HepG2 (cell line): ENCODE measurements at regions not wholly inside any gene's neighbourhood (a gene's known extent, or its start where the extent isn't known, plus 50 kb on each side); places are given as distances from the start of the nearest gene placed in this dataset.
A peak's percentile ranks its signal among the peaks of the same experiment; 100 is the strongest.

Experiments used
- ATAC-seq: fragments of 200-7000 bp; cut with Tn5 transposase; 3 replicates; pipeline ENCODE4 v1.9.1; 2020; ENCODE audit warnings: mild to moderate bottlenecking, moderate library complexity
- BruUV-seq: library from RNA; stranded (reverse); fragments of 400-500 nt; replicated peaks from 2 replicates; lab custom pipeline; 2021; lab: Mats Ljungman, UMichigan
- CTCF ChIA-PET: fragments of 300-600 bp; formaldehyde crosslinking; extraction: SDS; loops from one replicate; lab custom pipeline; 2021; ENCODE audit warnings: low total read pairs, inconsistent platforms, low intra/inter-chr PET ratio; lab: Yijun Ruan, JAX
- POLR2A ChIA-PET: fragments of 350-600 bp; sonication (Branson Sonifier 250); formaldehyde crosslinking; loops from one replicate; lab custom pipeline; 2020; ENCODE audit warnings: antibody characterized with exemption, inconsistent platforms; lab: Yijun Ruan, JAX
- DNase-seq: peaks from one replicate; pipeline ENCODE4 v3.0.0-alpha.2; 2015; ENCODE audit warnings: low spot score
- FAIRE-seq: peaks from 3 replicates; lab custom pipeline; 2011; peaks lifted over from hg19 to GRCh38; lab: Jason Lieb, UNC
- H2AFZ ChIP-seq: one replicate; pipeline ENCODE4 v1.6.1; 2011; ENCODE audit warnings: low read length, inconsistent platforms
- H3K27ac ChIP-seq: fragments of 300-600 bp; 3 replicates; pipeline ENCODE4 v1.8.0; 2011; ENCODE audit warnings: mixed run types, mild to moderate bottlenecking, mixed read lengths, low read length, inconsistent platforms; ENCODE audit not compliant: insufficient read depth; ENCODE audit errors: extremely low read length
- H3K27me3 ChIP-seq, 2 experiments: fragments of 200-600 bp in 1 of 2; 2 replicates in 1 of 2; 3 replicates in 1 of 2; pipeline versions ENCODE4 v1.6.0 to v1.8.0; 2011; ENCODE audit warnings: low read length in 2 of 2, mild to moderate bottlenecking in 2 of 2, moderate library complexity in 2 of 2, inconsistent platforms in 1 of 2; ENCODE audit not compliant: insufficient read depth in 2 of 2, control insufficient read depth in 1 of 2
- H3K36me3 ChIP-seq, 2 experiments: fragments of 200-600 bp in 1 of 2; replicated peaks in 1 of 2; 2 replicates in 1 of 2; 3 replicates in 1 of 2; pipeline versions ENCODE4 v1.5.1 to v1.8.0; 2011; ENCODE audit warnings: low read length in 2 of 2, inconsistent platforms in 1 of 2; ENCODE audit not compliant: insufficient read depth in 2 of 2, control insufficient read depth in 1 of 2
- H3K4me1 ChIP-seq: 2 replicates; pipeline ENCODE4 v1.5.1; 2012; ENCODE audit warnings: low read length, inconsistent platforms; ENCODE audit not compliant: insufficient read depth
- H3K4me2 ChIP-seq: 2 replicates; pipeline ENCODE4 v1.6.0; 2011; ENCODE audit warnings: low read depth, low read length, inconsistent platforms
- H3K4me3 ChIP-seq, 3 experiments: fragments of 200-600 bp in 1 of 3; sonication (generic), shearing (Covaris generic) in 1 of 3; replicated peaks in 1 of 3; 2 replicates each; pipeline ENCODE4 v1.5.1; 2011 to 2016; ENCODE audit warnings: low read length in 3 of 3, inconsistent platforms in 2 of 3, low read depth in 2 of 3, mild to moderate bottlenecking in 2 of 3, control low read depth in 1 of 3, mixed read lengths in 1 of 3; ENCODE audit not compliant: insufficient read depth in 1 of 3
- H3K79me2 ChIP-seq: one replicate; pipeline ENCODE4 v1.6.1; 2011; ENCODE audit warnings: low read length, inconsistent platforms; ENCODE audit not compliant: insufficient read depth
- H3K9ac ChIP-seq: 2 replicates; pipeline ENCODE4 v1.6.0; 2011; ENCODE audit warnings: mild to moderate bottlenecking, low read depth, low read length, inconsistent platforms; ENCODE audit not compliant: insufficient read depth
- H3K9me3 ChIP-seq: 2 replicates; pipeline ENCODE4 v1.5.1; 2012; ENCODE audit warnings: mild to moderate bottlenecking, low read length
- H4K20me1 ChIP-seq: 2 replicates; pipeline ENCODE4 v1.6.0; 2011; ENCODE audit warnings: inconsistent platforms, mild to moderate bottlenecking, low read length, moderate library complexity; ENCODE audit not compliant: insufficient read depth
- CEBPB ChIP-seq: IDR thresholded peaks from 2 replicates; pipeline ENCODE4 v1.6.1; 2011; ENCODE audit warnings: low read depth, low read length, improper control_type of control experiment, borderline replicate concordance
- HOXD1 ChIP-seq: sonication (generic); formaldehyde crosslinking; IDR thresholded peaks from 2 replicates; pipeline ENCODE4 v1.5.0; 2020; ENCODE audit warnings: missing genetic modification reagents
- NR2F2 ChIP-seq: IDR thresholded peaks from 2 replicates; pipeline ENCODE4 v1.6.1; 2012; ENCODE audit warnings: low read depth, inconsistent platforms, borderline replicate concordance
- PHF8 ChIP-seq: sonication (generic); formaldehyde crosslinking; IDR thresholded peaks from 2 replicates; pipeline ENCODE4 v1.5.0; 2020; ENCODE audit warnings: missing genetic modification reagents
- SNAI1 ChIP-seq: sonication (generic); formaldehyde crosslinking; IDR thresholded peaks from 2 replicates; pipeline ENCODE4 v1.5.0; 2020; ENCODE audit warnings: mild to moderate bottlenecking, missing genetic modification reagents, borderline replicate concordance
- WGBS: methylation state at CpG from one replicate; pipeline ENCODE4 v1.1.6; 2017; ENCODE audit warnings: low lambda C conversion rate; 5-methylcytosine and 5-hydroxymethylcytosine counted together
- in situ Hi-C: cut with HindIII; loops from 2 replicates; pipeline ENCODE4 v1.10.0; 2017; ENCODE audit warnings: low pct_unique_long_range_greater_than_20kb; ENCODE audit not compliant: extremely low pct_ligation_motif_present
- intact Hi-C: fragments of 100-400 bp; cut with micrococcal nuclease; formaldehyde crosslinking; loops from one replicate; pipeline ENCODE4 v1.10.0; 2022; ENCODE audit not compliant: unreplicated experiment
- TF ChIP-seq, protein P1 (sequence below): sonication (generic); formaldehyde crosslinking; IDR thresholded peaks from 2 replicates; pipeline ENCODE4 v1.4.0; 2020; ENCODE audit warnings: missing genetic modification reagents, borderline replicate concordance
- TF ChIP-seq, protein P2 (sequence below): sonication (generic); formaldehyde crosslinking; IDR thresholded peaks from 2 replicates; pipeline ENCODE4 v1.8.1; 2022; ENCODE audit warnings: low read depth, mild to moderate bottlenecking, missing genetic modification reagents
- TF ChIP-seq, protein P3 (sequence below): sonication (generic); formaldehyde crosslinking; IDR thresholded peaks from 2 replicates; pipeline ENCODE4 v1.5.0; 2020; ENCODE audit warnings: missing genetic modification reagents
- TF ChIP-seq, protein P4 (sequence below): sonication (generic); formaldehyde crosslinking; IDR thresholded peaks from 2 replicates; pipeline ENCODE4 v1.8.0; 2022; ENCODE audit warnings: missing genetic modification reagents, mild to moderate bottlenecking, borderline replicate concordance

DNA sequence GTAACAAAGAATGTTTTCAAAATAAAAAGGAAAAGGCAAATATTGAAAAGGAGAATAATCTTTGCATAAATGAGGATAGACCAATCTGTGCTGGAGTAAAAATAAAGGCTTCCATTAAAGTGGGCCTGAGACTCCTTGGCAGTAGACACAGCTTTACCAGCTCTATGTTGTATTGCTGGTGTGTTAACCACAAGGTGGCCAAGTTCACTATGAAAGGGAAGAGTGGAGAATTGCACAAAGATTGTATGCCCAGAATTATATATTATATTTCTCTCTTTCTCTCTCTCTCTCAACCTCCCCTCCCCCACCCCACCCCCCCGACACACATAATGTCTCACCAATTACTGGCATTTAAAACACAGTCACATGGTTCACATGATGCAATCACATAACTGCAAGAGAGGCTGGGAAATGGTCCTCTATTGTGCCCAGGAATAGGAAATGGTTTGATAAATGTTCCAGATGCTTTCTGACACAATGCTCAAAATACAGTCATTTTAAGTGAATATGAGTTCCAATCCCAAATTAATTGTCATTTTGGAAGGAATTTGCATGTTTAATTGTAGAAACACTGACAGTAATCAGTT is 222.6 kb upstream of the SYT1 start (continued):
- TF ChIP-seq, protein P1, sequence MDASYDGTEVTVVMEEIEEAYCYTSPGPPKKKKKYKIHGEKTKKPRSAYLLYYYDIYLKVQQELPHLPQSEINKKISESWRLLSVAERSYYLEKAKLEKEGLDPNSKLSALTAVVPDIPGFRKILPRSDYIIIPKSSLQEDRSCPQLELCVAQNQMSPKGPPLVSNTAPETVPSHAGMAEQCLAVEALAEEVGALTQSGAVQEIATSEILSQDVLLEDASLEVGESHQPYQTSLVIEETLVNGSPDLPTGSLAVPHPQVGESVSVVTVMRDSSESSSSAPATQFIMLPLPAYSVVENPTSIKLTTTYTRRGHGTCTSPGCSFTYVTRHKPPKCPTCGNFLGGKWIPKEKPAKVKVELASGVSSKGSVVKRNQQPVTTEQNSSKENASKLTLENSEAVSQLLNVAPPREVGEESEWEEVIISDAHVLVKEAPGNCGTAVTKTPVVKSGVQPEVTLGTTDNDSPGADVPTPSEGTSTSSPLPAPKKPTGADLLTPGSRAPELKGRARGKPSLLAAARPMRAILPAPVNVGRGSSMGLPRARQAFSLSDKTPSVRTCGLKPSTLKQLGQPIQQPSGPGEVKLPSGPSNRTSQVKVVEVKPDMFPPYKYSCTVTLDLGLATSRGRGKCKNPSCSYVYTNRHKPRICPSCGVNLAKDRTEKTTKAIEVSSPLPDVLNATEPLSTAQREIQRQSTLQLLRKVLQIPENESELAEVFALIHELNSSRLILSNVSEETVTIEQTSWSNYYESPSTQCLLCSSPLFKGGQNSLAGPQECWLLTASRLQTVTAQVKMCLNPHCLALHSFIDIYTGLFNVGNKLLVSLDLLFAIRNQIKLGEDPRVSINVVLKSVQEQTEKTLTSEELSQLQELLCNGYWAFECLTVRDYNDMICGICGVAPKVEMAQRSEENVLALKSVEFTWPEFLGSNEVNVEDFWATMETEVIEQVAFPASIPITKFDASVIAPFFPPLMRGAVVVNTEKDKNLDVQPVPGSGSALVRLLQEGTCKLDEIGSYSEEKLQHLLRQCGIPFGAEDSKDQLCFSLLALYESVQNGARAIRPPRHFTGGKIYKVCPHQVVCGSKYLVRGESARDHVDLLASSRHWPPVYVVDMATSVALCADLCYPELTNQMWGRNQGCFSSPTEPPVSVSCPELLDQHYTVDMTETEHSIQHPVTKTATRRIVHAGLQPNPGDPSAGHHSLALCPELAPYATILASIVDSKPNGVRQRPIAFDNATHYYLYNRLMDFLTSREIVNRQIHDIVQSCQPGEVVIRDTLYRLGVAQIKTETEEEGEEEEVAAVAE (CRISPR knock-in tag), result no peak

- ChIA-PET CTCF (no interaction called here), POLR2A (no interaction called here)
- Histone ChIP-seq H3K4me2 (no peak overlapping the region), H2AFZ (no peak overlapping the region), H4K20me1 (no peaks in the 10 kb centered on the region), H3K79me2 (no peaks in the 10 kb centered on the region), H3K36me3 (no peaks in the 10 kb centered on the region), H3K9ac (no peak overlapping the region), H3K27me3 (no peaks in the 10 kb centered on the region), H3K27ac (no peak overlapping the region), H3K9me3 (no peaks in the 10 kb centered on the region), H3K4me1 (no peaks in the 10 kb centered on the region), H3K4me3 (no peak overlapping the region)
- BruUV-seq, result no TSS peak
- no peak for ATAC-seq
- TF ChIP-seq PHF8 (CRISPR knock-in tag), result no peak
- TF ChIP-seq NR2F2, result no peak
- TF ChIP-seq, protein P2, sequence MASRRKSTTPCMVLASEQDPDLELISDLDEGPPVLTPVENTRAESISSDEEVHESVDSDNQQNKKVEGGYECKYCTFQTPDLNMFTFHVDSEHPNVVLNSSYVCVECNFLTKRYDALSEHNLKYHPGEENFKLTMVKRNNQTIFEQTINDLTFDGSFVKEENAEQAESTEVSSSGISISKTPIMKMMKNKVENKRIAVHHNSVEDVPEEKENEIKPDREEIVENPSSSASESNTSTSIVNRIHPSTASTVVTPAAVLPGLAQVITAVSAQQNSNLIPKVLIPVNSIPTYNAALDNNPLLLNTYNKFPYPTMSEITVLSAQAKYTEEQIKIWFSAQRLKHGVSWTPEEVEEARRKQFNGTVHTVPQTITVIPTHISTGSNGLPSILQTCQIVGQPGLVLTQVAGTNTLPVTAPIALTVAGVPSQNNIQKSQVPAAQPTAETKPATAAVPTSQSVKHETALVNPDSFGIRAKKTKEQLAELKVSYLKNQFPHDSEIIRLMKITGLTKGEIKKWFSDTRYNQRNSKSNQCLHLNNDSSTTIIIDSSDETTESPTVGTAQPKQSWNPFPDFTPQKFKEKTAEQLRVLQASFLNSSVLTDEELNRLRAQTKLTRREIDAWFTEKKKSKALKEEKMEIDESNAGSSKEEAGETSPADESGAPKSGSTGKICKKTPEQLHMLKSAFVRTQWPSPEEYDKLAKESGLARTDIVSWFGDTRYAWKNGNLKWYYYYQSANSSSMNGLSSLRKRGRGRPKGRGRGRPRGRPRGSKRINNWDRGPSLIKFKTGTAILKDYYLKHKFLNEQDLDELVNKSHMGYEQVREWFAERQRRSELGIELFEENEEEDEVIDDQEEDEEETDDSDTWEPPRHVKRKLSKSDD (CRISPR knock-in tag), result no peak
- TF ChIP-seq CEBPB, result peak; percentile 63; the same call in 1 of the 2 replicates
- TF ChIP-seq SNAI1 (CRISPR knock-in tag), result no peak
- TF ChIP-seq HOXD1, result no peak
- TF ChIP-seq, protein P3, sequence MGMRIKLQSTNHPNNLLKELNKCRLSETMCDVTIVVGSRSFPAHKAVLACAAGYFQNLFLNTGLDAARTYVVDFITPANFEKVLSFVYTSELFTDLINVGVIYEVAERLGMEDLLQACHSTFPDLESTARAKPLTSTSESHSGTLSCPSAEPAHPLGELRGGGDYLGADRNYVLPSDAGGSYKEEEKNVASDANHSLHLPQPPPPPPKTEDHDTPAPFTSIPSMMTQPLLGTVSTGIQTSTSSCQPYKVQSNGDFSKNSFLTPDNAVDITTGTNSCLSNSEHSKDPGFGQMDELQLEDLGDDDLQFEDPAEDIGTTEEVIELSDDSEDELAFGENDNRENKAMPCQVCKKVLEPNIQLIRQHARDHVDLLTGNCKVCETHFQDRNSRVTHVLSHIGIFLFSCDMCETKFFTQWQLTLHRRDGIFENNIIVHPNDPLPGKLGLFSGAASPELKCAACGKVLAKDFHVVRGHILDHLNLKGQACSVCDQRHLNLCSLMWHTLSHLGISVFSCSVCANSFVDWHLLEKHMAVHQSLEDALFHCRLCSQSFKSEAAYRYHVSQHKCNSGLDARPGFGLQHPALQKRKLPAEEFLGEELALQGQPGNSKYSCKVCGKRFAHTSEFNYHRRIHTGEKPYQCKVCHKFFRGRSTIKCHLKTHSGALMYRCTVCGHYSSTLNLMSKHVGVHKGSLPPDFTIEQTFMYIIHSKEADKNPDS (CRISPR knock-in tag), result no peak
- TF ChIP-seq, protein P4, sequence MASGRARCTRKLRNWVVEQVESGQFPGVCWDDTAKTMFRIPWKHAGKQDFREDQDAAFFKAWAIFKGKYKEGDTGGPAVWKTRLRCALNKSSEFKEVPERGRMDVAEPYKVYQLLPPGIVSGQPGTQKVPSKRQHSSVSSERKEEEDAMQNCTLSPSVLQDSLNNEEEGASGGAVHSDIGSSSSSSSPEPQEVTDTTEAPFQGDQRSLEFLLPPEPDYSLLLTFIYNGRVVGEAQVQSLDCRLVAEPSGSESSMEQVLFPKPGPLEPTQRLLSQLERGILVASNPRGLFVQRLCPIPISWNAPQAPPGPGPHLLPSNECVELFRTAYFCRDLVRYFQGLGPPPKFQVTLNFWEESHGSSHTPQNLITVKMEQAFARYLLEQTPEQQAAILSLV (CRISPR knock-in tag), result no peak
- 3% methylated on average over 2 of the region's 2 CpGs for WGBS
- in situ Hi-C loops (no loop called here), intact Hi-C loops (no loop called here)
- no peak for FAIRE-seq
- DNase-seq, result peak; percentile 0
Observed at GRCh38 chr12:78645956-78646355, 218.6 kb upstream of the SYT1 start.
